CD4-positive, alpha-beta T cell treated with Interleukin-17A for 1 hour (primary cell): ENCODE measurements at regions not wholly inside any gene's neighbourhood (a gene's known extent, or its start where the extent isn't known, plus 50 kb on each side); places are given as distances from the start of the nearest gene placed in this dataset.

ENCODE experiments used
- DNase-seq: peaks from one replicate; pipeline ENCODE4 v3.0.0-alpha.2; 2020

DNA sequence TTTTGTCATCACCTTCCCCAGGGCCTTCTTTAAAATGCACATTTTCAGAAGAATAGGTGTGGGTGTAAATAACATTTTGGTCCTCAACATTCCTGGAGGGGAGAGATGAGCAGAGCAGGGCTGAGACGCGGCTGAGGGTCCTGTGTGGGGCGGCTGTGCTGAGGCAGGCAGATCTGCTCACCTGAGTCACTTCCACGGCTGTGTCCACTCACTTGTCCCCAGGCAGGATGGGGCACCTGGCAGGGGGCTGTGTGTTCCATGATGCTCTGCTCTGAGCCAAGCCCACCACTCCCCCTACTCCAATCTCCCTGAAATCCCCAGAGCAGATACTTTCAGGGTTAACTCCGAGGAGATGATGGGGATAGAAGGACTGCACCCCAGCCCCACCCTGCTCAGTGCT, 93.8 kb downstream of the GLRX3 start:
- no peak for DNase-seq

DNA sequence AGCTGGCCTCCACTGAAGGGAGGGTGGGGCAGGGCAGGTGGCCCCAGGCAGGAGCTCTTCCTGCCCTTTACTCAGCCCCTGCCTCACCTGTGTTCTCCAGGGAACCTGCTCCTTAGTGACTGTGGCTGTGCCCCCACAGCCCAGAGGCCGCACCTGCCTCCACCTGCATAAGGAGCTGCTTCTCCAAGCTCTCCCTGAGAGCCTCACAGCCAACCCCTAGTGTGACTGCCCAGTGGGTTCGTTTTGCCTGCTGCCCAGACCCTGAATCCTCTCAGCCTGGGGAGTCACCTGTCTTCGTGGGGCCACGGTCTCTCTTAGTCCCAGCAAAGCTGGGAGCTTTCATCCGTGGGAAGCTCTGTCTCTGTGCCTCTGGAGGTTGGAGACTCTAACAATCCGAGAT, 94.4 kb downstream of the GLRX3 start:
- no peak for DNase-seq

GRCh38 chr10:130231251-130231741, 95.1 kb downstream of the GLRX3 start:
- DNase-seq: no peak

GRCh38 chr10:130232166-130233034, 96.2 kb downstream of the GLRX3 start:
- DNase-seq: no peak

DNA sequence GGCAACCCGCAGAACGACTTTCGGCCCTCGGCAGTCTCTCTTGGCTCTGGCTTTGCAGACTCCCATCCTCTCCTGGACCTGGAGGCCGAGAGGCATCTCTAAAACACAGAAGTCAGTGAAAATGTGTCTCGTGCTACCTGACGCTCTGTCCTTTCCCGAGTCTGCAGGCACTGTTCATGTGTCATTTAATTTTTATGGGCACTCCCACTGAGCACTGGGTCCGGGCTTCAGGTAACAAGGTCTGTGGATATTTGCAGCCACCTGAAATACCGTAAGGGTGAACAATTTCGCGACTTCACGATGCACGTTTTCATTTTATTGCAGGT, 96.8 kb downstream of the GLRX3 start:
- DNase-seq: no peak

GRCh38 chr10:130233426-130233825, 97.2 kb downstream of the GLRX3 start:
- DNase-seq: no peak

DNA sequence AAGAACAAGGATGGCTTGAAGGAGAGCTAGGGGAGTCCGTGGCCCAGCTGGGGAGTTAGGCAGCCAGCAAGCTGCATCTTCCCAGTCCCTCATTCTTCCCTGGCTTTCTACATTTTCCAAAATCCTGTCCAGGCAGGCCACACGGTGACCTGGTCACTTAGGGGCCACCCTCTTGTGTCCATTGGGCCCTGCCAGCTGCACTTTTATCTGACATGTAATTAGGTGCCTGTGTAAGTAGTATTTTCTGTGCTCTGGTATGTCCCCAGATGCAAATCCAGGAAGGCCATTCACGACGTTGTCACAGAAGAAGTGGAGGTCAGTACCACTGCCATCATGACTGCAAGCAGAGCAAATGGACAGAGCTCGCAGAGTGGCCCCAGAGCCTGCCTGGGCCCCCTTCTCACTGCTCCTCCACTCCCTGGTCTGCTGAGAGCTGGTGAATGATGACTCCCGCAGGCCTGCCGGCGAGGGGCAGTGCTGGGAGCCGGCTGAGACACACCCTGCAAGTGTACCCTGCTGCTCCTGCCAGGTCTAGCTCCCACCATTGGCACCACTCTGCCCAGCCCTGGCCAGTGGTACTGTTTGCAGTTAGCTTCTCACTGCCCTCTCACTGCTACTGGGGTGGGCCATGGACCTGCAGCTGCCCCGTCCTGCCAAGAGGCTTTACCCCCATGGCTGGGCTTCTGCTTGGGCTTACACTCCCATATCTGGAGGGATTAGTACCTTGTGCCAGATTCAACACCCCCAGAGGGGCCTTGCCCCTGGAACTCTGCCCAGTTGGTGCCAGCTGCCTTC, 98.2 kb downstream of the GLRX3 start:
- no peak for DNase-seq

DNA sequence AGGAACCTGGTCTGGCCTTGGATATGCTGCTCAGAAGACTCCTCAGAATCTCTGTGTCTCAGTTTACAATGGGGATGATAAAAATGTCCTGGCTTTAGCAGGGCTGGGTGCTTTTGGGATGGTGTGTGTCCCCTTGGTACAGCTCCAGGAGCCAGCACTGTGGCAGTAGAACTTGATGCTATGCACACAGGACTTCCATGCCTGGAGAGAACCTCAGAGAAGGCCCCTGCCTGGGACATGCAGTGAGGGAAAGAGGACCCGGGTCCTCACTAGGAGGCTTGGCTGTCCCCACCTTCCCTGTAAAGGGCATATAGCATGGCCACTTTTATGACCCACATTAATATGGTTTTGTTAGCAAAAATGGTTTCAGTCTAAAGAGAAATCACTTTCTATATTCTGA, 100.5 kb downstream of the GLRX3 start:
- no peak for DNase-seq

GRCh38 chr10:130240409-130240808, 104.2 kb downstream of the GLRX3 start:
- no peak for DNase-seq

GRCh38 chr10:130242513-130242912, 106.3 kb downstream of the GLRX3 start:
- no peak for DNase-seq

GRCh38 chr10:130243015-130243414, 106.8 kb downstream of the GLRX3 start:
- DNase-seq: peak; percentile 1

DNA sequence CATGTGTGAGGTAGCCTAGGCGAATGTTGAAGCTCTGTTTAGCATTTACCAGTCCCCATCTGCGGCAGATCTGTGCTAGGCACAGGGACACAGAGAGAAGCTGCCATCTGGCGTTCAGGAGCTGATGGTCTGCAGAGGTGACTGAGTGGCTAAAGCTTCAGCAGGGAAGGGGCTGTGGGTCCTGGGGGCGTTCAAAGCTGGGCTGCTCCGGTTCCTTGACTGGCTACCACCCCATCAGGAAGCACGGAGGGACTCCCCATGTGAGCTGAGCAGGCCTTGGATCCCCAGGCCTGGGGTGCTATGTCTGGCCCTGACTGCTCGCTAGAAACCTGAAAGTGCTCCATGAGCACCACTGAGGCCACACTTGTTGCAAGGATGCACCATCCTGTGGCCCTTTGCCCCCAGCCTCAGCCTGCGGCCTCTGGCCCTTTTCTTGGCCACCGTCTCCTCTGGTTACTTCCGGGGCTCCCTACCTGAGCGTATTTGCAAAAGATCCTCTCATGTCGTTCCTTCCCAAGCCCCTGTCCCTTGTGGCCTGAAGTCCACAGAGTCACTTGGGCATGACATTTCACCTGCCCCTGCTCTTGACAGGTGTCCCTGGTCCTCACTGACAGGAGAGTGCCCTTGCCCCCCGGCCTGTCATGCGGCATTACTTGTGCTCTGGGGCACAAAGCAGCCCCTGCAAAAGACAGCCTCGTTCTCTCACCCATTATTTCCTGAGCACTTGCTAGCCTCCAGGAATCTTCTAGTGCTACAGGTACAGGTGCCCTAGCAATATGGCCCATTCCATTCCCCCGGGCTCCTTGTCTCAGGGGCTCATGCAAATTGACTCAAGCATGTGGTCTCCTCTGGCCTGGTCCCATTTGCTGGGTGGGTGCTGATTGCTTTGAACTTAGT, 108.1 kb downstream of the GLRX3 start:
- DNase-seq: no peak

DNA sequence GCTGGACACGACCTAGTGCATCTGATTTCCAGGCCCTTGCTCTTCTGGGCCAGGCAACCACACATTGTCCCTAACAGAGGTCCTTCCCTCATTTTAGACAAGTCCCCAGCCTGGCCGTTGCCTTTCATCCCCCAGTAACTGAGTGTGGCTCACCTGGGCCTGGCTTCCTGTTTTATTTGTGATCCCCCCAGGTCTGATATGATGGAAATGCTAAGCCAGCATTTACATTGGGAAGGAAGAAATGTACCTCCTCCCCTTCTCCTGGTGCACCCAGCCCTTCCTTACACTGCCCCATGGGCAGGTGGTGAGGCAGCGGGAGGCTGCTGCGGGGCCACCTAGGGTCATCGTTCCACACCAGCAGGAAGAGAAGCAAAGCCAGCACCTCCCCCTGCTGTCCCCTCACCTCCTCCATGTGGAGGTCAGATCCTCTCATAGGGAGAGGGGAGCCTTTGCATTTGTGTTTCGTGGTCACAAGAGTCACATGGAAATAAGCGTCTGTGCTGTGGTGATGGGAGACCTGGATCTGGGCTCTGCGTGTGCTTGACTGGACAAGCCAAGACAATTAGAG, 108.8 kb downstream of the GLRX3 start:
- DNase-seq: no peak

GRCh38 chr10:130246113-130246512, 109.9 kb downstream of the GLRX3 start:
- no peak for DNase-seq

DNA sequence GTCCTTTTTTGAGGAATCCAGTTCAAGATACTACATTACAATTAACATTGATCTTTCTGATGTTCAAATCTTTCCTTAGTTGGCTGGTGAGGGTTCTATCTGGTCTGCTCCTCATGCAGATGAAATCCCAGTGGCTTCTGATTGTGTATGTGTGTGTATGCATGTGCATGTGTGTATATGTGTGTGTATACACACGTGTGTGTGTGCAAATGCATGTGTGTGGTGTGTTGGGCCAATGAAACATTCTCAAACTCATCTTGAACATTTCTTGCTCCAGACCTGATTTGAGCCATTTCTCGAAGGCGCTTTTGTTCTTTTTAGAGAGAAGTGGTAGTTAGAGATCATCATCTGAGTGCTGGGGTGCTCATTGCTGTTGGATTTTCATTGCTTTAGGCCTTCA, 113.9 kb downstream of the GLRX3 start:
- DNase-seq: no peak

GRCh38 chr10:130251766-130252165, 115.6 kb downstream of the GLRX3 start:
- DNase-seq: no peak

- no peak for DNase-seq
These were observed 118.1 kb downstream of the GLRX3 start for GRCh38 chr10:130254243-130254642.

DNA sequence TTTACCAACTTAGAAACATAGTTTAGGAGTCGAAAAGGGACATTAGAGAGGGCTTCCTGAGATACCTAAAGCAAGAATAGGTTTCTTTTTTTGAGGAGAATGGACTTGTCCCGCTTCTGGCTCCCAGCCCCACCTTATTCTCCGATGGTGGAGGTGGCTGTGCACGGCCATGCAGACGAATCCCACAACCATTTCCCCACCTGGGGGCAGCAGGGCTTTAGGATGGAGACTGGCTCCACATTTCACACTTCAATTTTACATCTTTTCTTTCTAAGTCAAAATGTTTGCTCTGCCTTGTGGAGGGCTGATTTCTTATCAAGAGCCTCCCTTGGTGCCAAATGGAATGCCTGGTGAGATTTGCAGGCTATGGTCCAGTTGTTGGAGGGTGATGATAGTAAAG, 118.5 kb downstream of the GLRX3 start:
- DNase-seq: no peak

- no peak for DNase-seq
These were observed 119.6 kb downstream of the GLRX3 start for GRCh38 chr10:130255777-130256176.

DNA sequence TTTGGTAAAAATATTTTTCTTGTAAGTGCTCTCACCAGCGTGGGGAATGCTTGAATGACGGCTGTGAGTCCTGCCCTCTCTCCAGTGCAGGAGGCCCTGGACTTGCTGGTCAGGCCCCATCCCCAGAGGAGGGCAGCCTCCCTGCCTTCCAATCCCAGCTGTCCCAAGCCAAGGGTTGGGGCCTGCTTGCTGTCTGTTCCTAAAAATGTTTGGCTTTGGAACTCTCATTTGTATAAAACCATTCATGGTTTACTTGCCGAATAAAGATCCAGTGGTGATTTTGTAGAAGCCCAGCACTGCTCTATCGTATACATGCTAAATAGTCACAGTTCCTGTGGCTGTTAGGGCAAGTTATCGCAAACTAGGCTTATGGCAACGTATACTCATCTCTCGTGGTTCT, 121.7 kb downstream of the GLRX3 start:
- no peak for DNase-seq

DNA sequence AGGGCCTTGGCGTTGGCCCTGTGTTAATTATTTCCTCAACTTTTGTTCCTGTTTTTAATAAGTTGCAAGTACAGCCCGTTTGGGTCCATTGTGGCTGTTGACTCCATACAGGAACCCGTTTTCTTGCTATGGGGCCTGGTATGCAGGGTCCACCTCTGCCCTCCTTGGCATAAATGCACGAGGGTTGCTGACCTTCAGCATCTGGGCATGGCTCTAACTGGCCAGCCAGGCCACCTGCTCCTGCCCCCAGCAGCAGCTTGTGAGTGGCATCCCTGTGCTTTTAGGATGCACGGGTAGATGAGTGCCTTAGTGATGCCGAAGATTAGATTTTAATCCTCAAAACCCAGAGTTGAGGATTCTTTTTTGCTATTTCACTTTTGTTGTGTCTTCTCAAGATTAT, 123.2 kb downstream of the GLRX3 start:
- no peak for DNase-seq

GRCh38 chr10:130261306-130261705, 125.1 kb downstream of the GLRX3 start:
- DNase-seq: no peak

DNA sequence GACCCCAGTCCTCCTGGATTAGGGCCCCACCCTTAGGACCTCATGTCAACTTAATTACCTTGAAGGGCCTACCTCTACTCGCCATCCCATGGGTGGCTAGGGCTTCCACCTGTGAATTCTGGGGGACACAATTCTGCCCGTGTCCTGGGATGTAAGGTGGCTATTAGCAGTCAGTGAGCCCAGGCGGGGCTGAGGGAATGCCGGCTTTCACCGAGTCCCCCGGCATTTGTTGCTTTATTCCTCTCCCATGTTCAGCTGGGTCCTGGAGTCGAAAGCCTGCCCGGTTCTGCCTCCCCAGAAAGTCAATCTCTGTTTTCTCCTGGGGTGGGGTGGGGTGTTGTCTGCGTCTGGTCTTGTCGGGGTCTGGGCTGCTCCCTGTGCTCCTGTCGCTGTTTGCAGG, 125.6 kb downstream of the GLRX3 start:
- no peak for DNase-seq
